ENCODE measurements at regions not wholly inside any gene's neighbourhood (a gene's known extent, or its start where the extent isn't known, plus 50 kb on each side); places are given as distances from the start of the nearest gene placed in this dataset.

DNA sequence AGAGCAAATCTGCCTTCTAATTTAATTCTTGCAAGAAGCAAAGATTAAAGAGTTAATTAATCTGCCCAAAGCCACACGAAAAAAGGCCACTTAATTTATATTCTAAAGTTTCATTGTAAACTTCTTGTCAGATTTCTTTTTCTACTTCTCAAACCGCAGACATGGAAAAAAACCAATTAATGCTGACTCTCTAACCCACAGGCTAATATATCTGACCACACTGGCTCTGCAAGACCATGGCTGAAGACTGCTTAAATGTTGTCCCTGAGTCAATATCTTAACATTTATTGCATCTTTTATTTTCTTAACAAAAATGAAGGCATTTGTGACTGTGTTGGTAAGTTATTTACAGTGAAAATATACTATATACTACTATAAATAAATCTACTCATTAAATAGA is 234.0 kb upstream of the SP8 start:
- TF ChIP-seq POLR2A (IDR thresholded peaks at IDR 0.05): no peak
- TF ChIP-seq, protein P1, sequence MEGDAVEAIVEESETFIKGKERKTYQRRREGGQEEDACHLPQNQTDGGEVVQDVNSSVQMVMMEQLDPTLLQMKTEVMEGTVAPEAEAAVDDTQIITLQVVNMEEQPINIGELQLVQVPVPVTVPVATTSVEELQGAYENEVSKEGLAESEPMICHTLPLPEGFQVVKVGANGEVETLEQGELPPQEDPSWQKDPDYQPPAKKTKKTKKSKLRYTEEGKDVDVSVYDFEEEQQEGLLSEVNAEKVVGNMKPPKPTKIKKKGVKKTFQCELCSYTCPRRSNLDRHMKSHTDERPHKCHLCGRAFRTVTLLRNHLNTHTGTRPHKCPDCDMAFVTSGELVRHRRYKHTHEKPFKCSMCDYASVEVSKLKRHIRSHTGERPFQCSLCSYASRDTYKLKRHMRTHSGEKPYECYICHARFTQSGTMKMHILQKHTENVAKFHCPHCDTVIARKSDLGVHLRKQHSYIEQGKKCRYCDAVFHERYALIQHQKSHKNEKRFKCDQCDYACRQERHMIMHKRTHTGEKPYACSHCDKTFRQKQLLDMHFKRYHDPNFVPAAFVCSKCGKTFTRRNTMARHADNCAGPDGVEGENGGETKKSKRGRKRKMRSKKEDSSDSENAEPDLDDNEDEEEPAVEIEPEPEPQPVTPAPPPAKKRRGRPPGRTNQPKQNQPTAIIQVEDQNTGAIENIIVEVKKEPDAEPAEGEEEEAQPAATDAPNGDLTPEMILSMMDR (IDR thresholded peaks at IDR 0.05): no peak
